GM21423 (cell line): ENCODE measurements at regions not wholly inside any gene's neighbourhood (a gene's known extent, or its start where the extent isn't known, plus 50 kb on each side); places are given as distances from the start of the nearest gene placed in this dataset.
"Not testable (repeated sequence)": the region's sequence is repeated elsewhere in the genome, so short reads cannot be mapped to it uniquely, and the experiment has no call there.

ENCODE experiments used
- ATAC-seq: cut with Tn5 transposase; IDR thresholded peaks from one replicate; pipeline ENCODE4 v1.9.1; 2021; ENCODE audit warnings: mild to moderate bottlenecking, moderate library complexity; ENCODE audit not compliant: unreplicated experiment

GRCh38 chr2:111315188-111315917, 194.6 kb downstream of the BCL2L11 start:
- ATAC-seq, result not testable (repeated sequence)

- not testable (repeated sequence) for ATAC-seq
Observed at GRCh38 chr2:111316221-111316741, 195.6 kb downstream of the BCL2L11 start.

GRCh38 chr2:111316881-111317549, 196.3 kb downstream of the BCL2L11 start:
- ATAC-seq, result not testable (repeated sequence)

- not testable (repeated sequence) for ATAC-seq
Observed at GRCh38 chr2:111319552-111319951, 198.8 kb downstream of the BCL2L11 start.

GRCh38 chr2:111320264-111320663, 199.6 kb downstream of the BCL2L11 start:
- ATAC-seq, result not testable (repeated sequence)

- not testable (repeated sequence) for ATAC-seq
Observed at GRCh38 chr2:111320965-111321364, 200.3 kb downstream of the BCL2L11 start.

GRCh38 chr2:111323384-111323783, 202.7 kb downstream of the BCL2L11 start:
- ATAC-seq, result not testable (repeated sequence)

- ATAC-seq, result not testable (repeated sequence)
Observed at GRCh38 chr2:111327726-111328125, 207.0 kb downstream of the BCL2L11 start.

GRCh38 chr2:111329309-111329708, 208.6 kb downstream of the BCL2L11 start:
- ATAC-seq, result not testable (repeated sequence)

- not testable (repeated sequence) for ATAC-seq
Observed at GRCh38 chr2:111331099-111331724, 210.5 kb downstream of the BCL2L11 start.

GRCh38 chr2:111335220-111335907, 214.7 kb downstream of the BCL2L11 start:
- ATAC-seq, result not testable (repeated sequence)

GRCh38 chr2:111338474-111338873, 217.8 kb downstream of the BCL2L11 start:
- not testable (repeated sequence) for ATAC-seq

GRCh38 chr2:111339476-111339875, 218.8 kb downstream of the BCL2L11 start:
- ATAC-seq, result not testable (repeated sequence)

GRCh38 chr2:111344590-111344989, 223.9 kb downstream of the BCL2L11 start:
- ATAC-seq, result not testable (repeated sequence)

- not testable (repeated sequence) for ATAC-seq
Observed at GRCh38 chr2:111345439-111345838, 224.7 kb downstream of the BCL2L11 start.

GRCh38 chr2:111346018-111346930, 225.6 kb downstream of the BCL2L11 start:
- not testable (repeated sequence) for ATAC-seq

GRCh38 chr2:111347695-111348094, 227.0 kb downstream of the BCL2L11 start:
- ATAC-seq, result not testable (repeated sequence)

GRCh38 chr2:111348316-111348715, 227.6 kb downstream of the BCL2L11 start:
- not testable (repeated sequence) for ATAC-seq

- ATAC-seq, result not testable (repeated sequence)
Observed at GRCh38 chr2:111355022-111355817, 234.5 kb downstream of the BCL2L11 start.
